ENCODE measurements at regions not wholly inside any gene's neighbourhood (a gene's known extent, or its start where the extent isn't known, plus 50 kb on each side); places are given as distances from the start of the nearest gene placed in this dataset.

GRCh38 chr16:60414613-60415012 is 1621.6 kb downstream of the CDH8 start:
- no peaks in the 10 kb centered on the region for H3K36me3 ChIP-seq (replicated peaks; ENCODE audit: insufficient read depth, low read depth)
- H3K9me2 ChIP-seq (replicated peaks; ENCODE audit: insufficient read depth) = no peaks in the 10 kb centered on the region
- H3K79me2 ChIP-seq = no peaks in the 10 kb centered on the region

GRCh38 chr16:60413969-60414368 is 1622.3 kb downstream of the CDH8 start:
- no peaks in the 10 kb centered on the region for H3K79me2 ChIP-seq
- H3K27me3 ChIP-seq = no peaks in the 10 kb centered on the region
- H3K9me2 ChIP-seq (replicated peaks; ENCODE audit: insufficient read depth) = no peaks in the 10 kb centered on the region
- no peak for DNase-seq (ENCODE audit: low spot score)
- WGBS (ENCODE audit: low lambda C conversion rate, missing lambda C conversion rate) = 55% methylated on average over 2 of the region's 2 CpGs
- H3K27ac ChIP-seq = no peak overlapping the region
- no peaks in the 10 kb centered on the region for H3K9me3 ChIP-seq (ENCODE audit: low read depth)
- H2AFZ ChIP-seq = no peak overlapping the region
- TF ChIP-seq EZH2phosphoT487 (IDR thresholded peaks at IDR 0.05; ENCODE audit: low read depth, severe bottlenecking, unreplicated experiment) (no peak), CTCF (IDR thresholded peaks at IDR 0.05; ENCODE audit: poor library complexity) (no peak), EZH2 (IDR thresholded peaks at IDR 0.05; ENCODE audit: borderline replicate concordance) (no peak)
- no peaks in the 10 kb centered on the region for H4K20me1 ChIP-seq (ENCODE audit: insufficient read depth, poor library complexity, severe bottlenecking)
- H3K4me3 ChIP-seq = no peak overlapping the region
- no peaks in the 10 kb centered on the region for H3K36me3 ChIP-seq (replicated peaks; ENCODE audit: insufficient read depth, low read depth)
- no peak overlapping the region for H3K4me2 ChIP-seq
- no peaks in the 10 kb centered on the region for H3K4me1 ChIP-seq (ENCODE audit: insufficient read depth)

More at GRCh38 chr16:60414613-60415012, 1621.6 kb downstream of the CDH8 start:
- Histone ChIP-seq H2AFZ (no peak overlapping the region), H3K4me2 (no peak overlapping the region), H4K20me1 (ENCODE audit: insufficient read depth, poor library complexity, severe bottlenecking) (no peaks in the 10 kb centered on the region), H3K27ac (no peak overlapping the region), H3K4me3 (no peak overlapping the region), H3K4me1 (ENCODE audit: insufficient read depth) (no peaks in the 10 kb centered on the region), H3K9me3 (ENCODE audit: low read depth) (no peaks in the 10 kb centered on the region), H3K27me3 (no peaks in the 10 kb centered on the region)
- WGBS (ENCODE audit: low lambda C conversion rate, missing lambda C conversion rate) = 21% methylated on average over 1 of the region's 1 CpG
- no peak for DNase-seq (ENCODE audit: low spot score)
- TF ChIP-seq EZH2 (IDR thresholded peaks at IDR 0.05; ENCODE audit: borderline replicate concordance) = no peak
- TF ChIP-seq EZH2phosphoT487 (IDR thresholded peaks at IDR 0.05; ENCODE audit: low read depth, severe bottlenecking, unreplicated experiment) = no peak
- no peak for TF ChIP-seq CTCF (IDR thresholded peaks at IDR 0.05; ENCODE audit: poor library complexity)

- Histone ChIP-seq H3K4me1 (ENCODE audit: insufficient read depth) (no peaks in the 10 kb centered on the region), H3K9me2 (replicated peaks; ENCODE audit: insufficient read depth) (no peaks in the 10 kb centered on the region), H3K36me3 (replicated peaks; ENCODE audit: insufficient read depth, low read depth) (no peaks in the 10 kb centered on the region), H3K27me3 (no peaks in the 10 kb centered on the region), H3K9me3 (ENCODE audit: low read depth) (no peaks in the 10 kb centered on the region), H3K4me2 (no peak overlapping the region), H2AFZ (no peak overlapping the region), H3K79me2 (no peaks in the 10 kb centered on the region), H3K4me3 (no peak overlapping the region), H4K20me1 (ENCODE audit: insufficient read depth, poor library complexity, severe bottlenecking) (no peaks in the 10 kb centered on the region), H3K27ac (no peak overlapping the region)
- 77% methylated on average over 2 of the region's 2 CpGs for WGBS (ENCODE audit: low lambda C conversion rate, missing lambda C conversion rate)
- no peak for DNase-seq (ENCODE audit: low spot score)
- no peak for TF ChIP-seq EZH2 (IDR thresholded peaks at IDR 0.05; ENCODE audit: borderline replicate concordance)
- no peak for TF ChIP-seq CTCF (IDR thresholded peaks at IDR 0.05; ENCODE audit: poor library complexity)
- TF ChIP-seq EZH2phosphoT487 (IDR thresholded peaks at IDR 0.05; ENCODE audit: low read depth, severe bottlenecking, unreplicated experiment) = no peak
Observed at GRCh38 chr16:60407606-60408005, 1628.6 kb downstream of the CDH8 start.

- DNase-seq (ENCODE audit: low spot score) = no peak
- TF ChIP-seq CTCF (IDR thresholded peaks at IDR 0.05; ENCODE audit: poor library complexity) (no peak), EZH2phosphoT487 (IDR thresholded peaks at IDR 0.05; ENCODE audit: low read depth, severe bottlenecking, unreplicated experiment) (no peak), EZH2 (IDR thresholded peaks at IDR 0.05; ENCODE audit: borderline replicate concordance) (no peak)
- H3K9me3 ChIP-seq (ENCODE audit: low read depth) = no peaks in the 10 kb centered on the region
Observed at GRCh38 chr16:60407034-60407433, 1629.2 kb downstream of the CDH8 start.

More at GRCh38 chr16:60407034-60407433, 1629.2 kb downstream of the CDH8 start:
- Histone ChIP-seq H3K27me3 (no peaks in the 10 kb centered on the region), H2AFZ (no peak overlapping the region), H3K4me1 (ENCODE audit: insufficient read depth) (no peaks in the 10 kb centered on the region), H4K20me1 (ENCODE audit: insufficient read depth, poor library complexity, severe bottlenecking) (no peaks in the 10 kb centered on the region), H3K4me2 (no peak overlapping the region), H3K36me3 (replicated peaks; ENCODE audit: insufficient read depth, low read depth) (no peaks in the 10 kb centered on the region), H3K9me2 (replicated peaks; ENCODE audit: insufficient read depth) (no peaks in the 10 kb centered on the region), H3K27ac (no peak overlapping the region), H3K79me2 (no peaks in the 10 kb centered on the region), H3K4me3 (no peak overlapping the region)
- 93% methylated on average over 4 of the region's 4 CpGs for WGBS (ENCODE audit: low lambda C conversion rate, missing lambda C conversion rate)

Measured in hepatocyte (in vitro differentiated cells).